ENCODE measurements at regions not wholly inside any gene's neighbourhood (a gene's known extent, or its start where the extent isn't known, plus 50 kb on each side); places are given as distances from the start of the nearest gene placed in this dataset.

DNA sequence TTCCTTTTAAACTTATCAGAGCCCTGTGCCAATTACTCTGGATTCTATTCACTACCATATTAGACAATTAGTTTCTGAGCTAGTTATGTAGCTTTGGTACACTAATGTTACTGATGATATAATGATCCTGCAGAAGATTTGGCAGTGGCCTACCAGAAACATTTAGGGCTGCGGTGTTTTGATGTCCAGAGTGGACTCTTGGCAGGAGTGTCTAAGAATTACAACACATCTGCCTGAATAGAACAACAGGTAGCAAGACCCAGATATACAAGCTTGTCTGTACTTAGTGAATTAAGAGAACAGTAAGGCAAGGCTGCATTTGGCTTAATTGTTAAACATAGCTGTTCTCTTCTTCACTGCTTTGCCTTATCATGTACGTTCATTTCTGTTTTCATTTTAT, 691.6 kb upstream of the FBXO33 start:
- H3K4me3 ChIP-seq (ENCODE audit: low read length): no peak overlapping the region
- DNase-seq (ENCODE audit: low read depth): no peak
- TF ChIP-seq, protein P1, sequence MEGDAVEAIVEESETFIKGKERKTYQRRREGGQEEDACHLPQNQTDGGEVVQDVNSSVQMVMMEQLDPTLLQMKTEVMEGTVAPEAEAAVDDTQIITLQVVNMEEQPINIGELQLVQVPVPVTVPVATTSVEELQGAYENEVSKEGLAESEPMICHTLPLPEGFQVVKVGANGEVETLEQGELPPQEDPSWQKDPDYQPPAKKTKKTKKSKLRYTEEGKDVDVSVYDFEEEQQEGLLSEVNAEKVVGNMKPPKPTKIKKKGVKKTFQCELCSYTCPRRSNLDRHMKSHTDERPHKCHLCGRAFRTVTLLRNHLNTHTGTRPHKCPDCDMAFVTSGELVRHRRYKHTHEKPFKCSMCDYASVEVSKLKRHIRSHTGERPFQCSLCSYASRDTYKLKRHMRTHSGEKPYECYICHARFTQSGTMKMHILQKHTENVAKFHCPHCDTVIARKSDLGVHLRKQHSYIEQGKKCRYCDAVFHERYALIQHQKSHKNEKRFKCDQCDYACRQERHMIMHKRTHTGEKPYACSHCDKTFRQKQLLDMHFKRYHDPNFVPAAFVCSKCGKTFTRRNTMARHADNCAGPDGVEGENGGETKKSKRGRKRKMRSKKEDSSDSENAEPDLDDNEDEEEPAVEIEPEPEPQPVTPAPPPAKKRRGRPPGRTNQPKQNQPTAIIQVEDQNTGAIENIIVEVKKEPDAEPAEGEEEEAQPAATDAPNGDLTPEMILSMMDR (conservative IDR thresholded peaks at IDR 0.05; ENCODE audit: low read depth, low read length): no peak

DNA sequence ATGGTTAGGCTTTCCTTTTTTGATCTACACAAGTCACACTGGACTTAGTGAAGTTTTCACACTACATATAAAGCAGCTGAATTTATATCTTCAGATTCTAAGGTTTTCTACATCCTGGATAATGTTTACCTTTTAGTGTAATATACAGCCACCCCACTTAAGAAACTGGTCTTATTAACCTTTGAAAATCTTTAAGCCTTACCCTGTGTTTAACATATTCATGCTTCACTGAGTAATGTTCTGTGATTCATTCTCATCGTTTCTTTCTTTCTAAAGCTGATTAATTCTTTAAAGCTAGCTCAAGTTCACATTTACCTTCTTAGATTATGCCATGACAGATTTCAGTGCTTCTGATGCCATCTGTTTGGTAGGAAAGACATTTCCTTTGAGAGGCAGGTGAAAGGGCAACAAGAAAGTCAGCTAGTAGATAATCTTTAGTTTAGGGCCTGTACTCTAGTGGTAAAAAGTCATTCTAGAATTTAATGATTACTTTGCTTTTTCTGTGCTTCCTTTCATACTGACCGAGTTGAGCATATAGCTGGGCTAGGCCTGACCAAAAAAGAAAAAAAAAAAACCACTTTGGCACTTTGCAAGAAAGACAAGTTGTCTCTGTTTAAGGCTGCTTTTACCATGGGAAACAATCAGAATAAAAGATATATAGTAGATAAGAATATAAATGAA, 690.9 kb upstream of the FBXO33 start:
- TF ChIP-seq, protein P1 (conservative IDR thresholded peaks at IDR 0.05; ENCODE audit: low read depth, low read length): no peak
- H3K4me3 ChIP-seq (ENCODE audit: low read length): no peak overlapping the region
- peak; percentile 82 for DNase-seq (ENCODE audit: low read depth)

DNA sequence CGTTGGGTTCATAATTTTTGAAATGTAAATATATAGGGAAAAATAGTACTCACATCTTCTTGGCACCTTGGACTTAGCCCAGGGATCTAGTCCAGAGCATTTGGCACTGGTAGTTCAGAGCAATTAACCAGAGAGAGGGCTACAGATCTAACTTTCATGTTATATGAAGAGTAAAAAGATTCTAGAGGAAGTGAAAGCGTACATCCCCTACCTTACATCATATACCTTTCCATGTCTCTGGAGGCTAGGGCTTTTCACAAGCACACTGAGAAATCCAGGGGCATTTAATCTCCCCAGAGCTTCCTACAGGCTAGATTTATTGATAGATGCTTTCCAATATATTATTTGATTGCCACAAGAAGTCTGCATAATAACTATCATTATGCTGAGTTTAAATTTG, 687.5 kb upstream of the FBXO33 start:
- no peak for DNase-seq (ENCODE audit: low read depth)
- TF ChIP-seq, protein P1 (conservative IDR thresholded peaks at IDR 0.05; ENCODE audit: low read depth, low read length): no peak
- no peak overlapping the region for H3K4me3 ChIP-seq (ENCODE audit: low read length)

DNA sequence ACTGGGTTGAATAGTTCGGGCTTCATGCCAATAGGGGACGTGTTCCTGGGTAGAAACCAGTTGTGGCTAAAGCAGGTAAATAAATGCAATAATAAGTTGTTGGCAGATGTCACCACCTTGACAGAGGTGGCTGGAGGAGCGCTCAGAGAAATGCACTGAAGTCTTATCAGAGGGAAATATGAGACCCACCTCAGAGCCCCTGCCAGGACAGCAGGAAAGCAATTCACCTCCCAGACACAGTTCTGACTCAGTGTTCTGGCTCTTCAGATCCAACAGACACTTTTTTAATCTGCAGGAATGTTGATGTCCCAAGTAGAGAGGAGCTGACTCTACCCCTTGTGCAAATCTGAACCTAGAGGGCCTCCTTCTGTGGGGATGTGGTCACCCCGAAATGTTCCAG, 687.1 kb upstream of the FBXO33 start:
- no peak overlapping the region for H3K4me3 ChIP-seq (ENCODE audit: low read length)
- TF ChIP-seq, protein P1 (conservative IDR thresholded peaks at IDR 0.05; ENCODE audit: low read depth, low read length): no peak
- no peak for DNase-seq (ENCODE audit: low read depth)

DNA sequence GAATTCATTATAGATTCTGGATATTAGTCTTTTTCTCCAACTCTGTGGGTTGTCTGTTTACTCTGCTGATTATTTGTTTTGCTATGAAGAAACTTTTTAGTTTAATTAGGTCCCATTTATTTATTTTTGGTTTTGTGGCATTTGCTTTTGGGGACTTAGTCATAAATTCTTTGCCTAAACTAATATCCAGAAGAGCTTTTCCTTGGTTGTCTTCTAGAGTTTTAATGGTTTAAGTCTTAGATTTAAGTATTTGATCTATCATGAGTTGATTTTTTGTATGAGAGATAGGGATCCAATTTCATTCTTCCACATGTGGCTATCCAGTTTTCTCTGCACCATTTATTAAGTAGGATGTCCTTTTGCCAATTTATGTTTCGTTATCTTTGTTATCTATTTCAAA, 683.4 kb upstream of the FBXO33 start:
- TF ChIP-seq, protein P1 (conservative IDR thresholded peaks at IDR 0.05; ENCODE audit: low read depth, low read length): no peak
- no peak overlapping the region for H3K4me3 ChIP-seq (ENCODE audit: low read length)
- no peak for DNase-seq (ENCODE audit: low read depth)

DNA sequence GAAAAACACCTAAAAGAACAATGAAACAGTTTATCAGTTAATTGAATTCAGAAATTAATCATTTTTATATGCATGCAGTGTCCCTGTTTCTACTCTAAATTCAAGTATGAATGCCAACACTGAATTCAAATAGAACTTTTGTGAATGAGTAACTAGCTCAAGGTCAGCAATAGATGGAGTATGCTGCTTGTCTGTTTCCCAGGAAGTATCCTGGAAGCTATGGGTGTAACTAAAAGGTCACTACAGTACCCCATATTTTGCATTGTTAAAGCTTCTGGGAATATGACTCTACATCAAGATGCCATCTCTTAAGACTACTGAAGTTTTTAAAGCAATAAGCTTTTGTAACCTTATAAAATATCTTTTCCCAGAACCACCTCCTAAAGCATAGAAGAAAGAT, 681.4 kb upstream of the FBXO33 start:
- H3K4me3 ChIP-seq (ENCODE audit: low read length): no peak overlapping the region
- TF ChIP-seq, protein P1 (conservative IDR thresholded peaks at IDR 0.05; ENCODE audit: low read depth, low read length): no peak
- no peak for DNase-seq (ENCODE audit: low read depth)

DNA sequence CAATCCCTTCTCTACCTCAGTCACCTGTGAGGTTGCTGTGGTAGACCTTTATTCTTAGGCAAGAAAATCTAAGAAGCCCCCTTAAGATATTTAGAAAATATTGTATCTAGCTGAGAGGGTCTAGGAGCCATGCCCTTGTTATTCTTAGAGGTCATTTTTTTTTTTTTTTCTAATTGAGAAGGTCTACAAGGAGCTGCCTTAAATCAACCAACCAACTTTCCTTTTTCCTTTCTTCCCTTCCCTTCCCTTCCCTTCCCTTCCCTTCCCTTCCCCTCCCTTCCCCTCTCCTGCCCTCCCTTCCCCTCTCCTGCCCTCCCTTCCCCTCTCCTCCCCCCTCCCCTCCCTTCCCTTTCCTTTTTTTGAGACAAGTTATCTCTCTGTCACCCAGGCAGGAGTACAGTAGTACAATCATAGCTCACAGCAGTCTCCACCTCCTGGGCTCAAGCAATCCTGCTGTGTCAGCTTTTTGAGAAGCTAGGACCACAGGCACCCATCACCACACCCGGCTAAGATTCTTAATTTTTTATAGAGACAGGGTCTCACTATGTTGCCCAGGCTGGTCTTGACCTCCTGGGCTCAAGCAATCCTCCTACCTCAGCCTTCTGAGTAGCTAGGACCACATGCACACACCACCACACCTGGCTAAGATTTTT, 668.4 kb upstream of the FBXO33 start:
- no peak for DNase-seq (ENCODE audit: low read depth)
- TF ChIP-seq, protein P1 (conservative IDR thresholded peaks at IDR 0.05; ENCODE audit: low read depth, low read length): no peak
- no peak overlapping the region for H3K4me3 ChIP-seq (ENCODE audit: low read length)
